ENCODE measurements at regions not wholly inside any gene's neighbourhood (a gene's known extent, or its start where the extent isn't known, plus 50 kb on each side); places are given as distances from the start of the nearest gene placed in this dataset.

DNA sequence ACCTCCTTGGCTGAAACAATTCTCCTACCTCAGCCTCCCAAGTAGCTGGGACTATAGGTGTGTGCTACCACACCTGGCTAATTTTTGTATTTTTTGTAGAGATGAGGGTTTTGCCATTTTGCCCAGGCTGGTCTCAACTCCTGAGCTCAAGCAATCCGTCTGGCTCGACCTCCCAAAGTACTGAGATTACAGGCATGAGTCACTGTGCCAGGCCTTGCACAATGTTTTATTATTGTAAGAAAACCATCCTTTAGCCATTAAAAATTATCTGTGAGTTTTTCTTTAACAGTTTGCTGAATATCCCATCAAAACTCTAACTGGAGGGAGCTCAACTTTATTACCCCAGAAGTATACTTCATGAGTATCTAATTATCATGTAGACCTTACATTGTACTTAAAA lies 900.3 kb downstream of the PCDH7 start:
- TF ChIP-seq, protein P1, sequence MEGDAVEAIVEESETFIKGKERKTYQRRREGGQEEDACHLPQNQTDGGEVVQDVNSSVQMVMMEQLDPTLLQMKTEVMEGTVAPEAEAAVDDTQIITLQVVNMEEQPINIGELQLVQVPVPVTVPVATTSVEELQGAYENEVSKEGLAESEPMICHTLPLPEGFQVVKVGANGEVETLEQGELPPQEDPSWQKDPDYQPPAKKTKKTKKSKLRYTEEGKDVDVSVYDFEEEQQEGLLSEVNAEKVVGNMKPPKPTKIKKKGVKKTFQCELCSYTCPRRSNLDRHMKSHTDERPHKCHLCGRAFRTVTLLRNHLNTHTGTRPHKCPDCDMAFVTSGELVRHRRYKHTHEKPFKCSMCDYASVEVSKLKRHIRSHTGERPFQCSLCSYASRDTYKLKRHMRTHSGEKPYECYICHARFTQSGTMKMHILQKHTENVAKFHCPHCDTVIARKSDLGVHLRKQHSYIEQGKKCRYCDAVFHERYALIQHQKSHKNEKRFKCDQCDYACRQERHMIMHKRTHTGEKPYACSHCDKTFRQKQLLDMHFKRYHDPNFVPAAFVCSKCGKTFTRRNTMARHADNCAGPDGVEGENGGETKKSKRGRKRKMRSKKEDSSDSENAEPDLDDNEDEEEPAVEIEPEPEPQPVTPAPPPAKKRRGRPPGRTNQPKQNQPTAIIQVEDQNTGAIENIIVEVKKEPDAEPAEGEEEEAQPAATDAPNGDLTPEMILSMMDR (IDR thresholded peaks at IDR 0.05), result no peak
- no peak for TF ChIP-seq ZFX (IDR thresholded peaks at IDR 0.05; ENCODE audit: borderline replicate concordance)

All from 22Rv1 (cell line).